Inflammatory macrophage (primary cell): ENCODE measurements at regions not wholly inside any gene's neighbourhood (a gene's known extent, or its start where the extent isn't known, plus 50 kb on each side); places are given as distances from the start of the nearest gene placed in this dataset.
"Not testable (repeated sequence)": the region's sequence is repeated elsewhere in the genome, so short reads cannot be mapped to it uniquely, and the experiment has no call there.

Source experiments
- DNase-seq, 2 donors: peaks; one replicate each; pipeline ENCODE4 v3.0.0-alpha.2; 2020 to 2022

DNA sequence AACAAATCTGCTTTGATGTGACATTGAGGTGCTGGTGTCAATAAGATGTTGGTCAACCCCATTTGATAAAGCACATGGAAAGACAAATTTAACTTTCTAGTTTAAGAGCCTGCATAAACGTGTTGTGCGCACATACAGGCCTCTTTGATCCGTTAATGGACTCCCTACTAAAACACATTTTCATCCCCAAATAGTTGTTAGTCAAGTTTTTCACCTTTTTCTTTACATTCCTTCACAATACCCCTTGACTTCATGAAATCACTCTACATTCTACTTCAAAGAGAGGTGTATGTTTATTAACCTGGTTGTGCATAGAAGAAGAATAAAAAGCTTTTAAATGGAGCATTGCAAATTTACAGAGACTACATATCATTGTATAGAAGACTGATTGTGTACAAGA, 180.3 kb downstream of the HDGFL1 start:
- DNase-seq: no peak

DNA sequence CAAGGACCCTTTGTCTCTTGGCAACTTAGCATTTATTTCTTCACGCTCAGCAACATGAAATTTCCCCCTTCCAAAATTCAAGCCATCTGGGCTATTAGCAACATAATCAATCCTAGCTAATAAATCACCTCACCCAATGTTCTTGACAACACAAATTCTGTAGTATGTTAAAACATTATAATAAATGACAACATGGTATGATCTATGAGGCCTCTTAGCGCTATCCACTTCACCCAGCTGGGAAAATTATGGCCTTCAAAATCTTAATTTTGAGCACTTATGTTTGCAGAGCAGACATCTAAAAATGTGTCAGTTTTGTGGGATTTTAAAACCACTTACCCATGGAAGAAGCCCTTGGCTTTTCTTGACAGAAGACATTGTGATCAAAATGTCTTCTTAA, 181.9 kb downstream of the HDGFL1 start:
- DNase-seq: no peak

DNA sequence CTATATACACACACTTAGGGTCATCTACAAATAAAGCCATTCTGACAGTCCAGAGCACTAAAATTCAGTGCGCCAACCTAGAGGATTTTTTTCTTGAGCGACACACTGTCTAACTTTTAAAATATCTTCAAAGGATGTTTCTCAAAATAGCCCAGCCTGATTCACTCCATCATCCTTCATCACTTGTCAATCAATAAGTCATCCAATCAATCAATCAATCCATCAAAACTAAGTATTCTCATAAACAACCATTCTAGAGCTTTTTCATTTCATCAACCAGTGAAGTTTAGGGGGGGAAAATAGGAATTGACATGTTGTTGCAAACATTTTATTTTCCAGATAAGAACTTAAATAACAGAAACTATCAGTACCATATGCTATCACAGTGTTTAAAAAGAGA, 183.2 kb downstream of the HDGFL1 start:
- no peak for DNase-seq

DNA sequence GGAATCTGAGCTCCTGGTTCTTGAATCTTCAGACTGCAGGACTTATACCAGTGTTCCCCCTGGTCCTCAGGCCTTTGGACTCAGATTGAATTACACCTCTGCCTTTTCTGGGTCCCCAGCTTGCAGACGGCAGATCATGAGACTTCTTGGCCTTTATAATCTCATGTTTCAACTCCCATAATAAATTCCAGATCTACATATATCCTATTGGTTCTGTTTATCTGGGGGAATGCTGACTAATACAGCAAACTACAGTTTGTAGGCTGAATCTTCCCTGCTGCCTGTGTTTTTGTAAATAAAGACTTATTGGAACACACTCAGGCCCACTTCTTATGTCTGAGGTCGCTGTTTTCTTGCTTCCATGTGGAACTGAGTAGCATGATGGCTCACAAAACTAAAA, 184.7 kb downstream of the HDGFL1 start:
- DNase-seq: no peak

DNA sequence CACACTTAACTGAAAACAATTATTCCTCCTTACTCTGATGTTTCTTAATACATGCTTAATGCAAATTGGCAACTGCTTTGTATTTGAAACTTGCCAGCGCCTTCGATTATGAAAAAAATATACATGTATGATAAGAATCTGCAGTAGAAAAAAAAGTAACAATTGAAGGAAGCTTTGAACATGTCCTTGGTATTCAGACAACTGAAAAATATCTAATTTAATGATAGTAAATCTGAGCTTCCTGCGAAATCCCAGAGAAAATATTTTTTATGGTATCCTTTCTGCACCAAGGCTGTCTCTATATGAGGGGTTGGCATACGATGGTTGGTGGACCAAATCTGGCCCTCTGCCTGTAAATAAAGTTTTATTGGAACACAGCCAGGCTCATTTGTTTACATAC, 186.2 kb downstream of the HDGFL1 start:
- no peak for DNase-seq

DNA sequence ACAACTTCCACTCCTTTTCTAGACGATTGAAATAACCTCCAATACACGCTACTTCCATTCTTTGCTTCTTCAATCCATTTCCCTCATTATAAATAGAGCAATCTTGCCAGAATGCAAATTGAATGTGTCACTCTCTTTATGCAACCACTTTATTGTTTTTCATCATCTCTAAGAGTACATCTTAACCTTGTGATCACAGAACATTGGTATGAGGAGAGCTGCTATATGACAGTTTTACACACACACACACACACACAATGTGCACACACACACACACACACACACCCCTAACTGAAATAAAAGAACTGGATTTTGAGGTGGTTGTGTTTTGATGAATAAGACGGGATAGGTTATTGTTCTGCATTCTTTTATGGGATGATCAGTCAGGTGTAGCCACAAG, 187.0 kb downstream of the HDGFL1 start:
- DNase-seq: no peak

DNA sequence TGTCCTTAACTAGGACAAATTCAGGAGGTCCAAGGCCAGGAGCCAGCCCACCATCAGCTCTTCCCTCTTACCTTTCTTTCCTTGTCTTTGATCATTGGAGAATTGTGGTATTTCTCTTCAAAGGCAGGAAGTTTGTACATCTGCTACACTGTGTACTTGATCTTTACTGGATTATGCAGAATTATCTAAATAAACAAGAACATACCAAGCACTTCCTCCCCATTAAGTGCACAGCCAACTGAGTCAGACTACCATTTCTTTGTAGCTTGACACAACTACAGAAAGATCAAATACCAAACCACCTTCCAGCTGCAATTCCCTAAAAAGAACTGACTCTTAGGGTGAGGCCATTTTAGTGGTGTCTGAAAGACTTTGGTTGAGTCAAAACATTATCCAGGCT, 195.1 kb downstream of the HDGFL1 start:
- DNase-seq: no peak

DNA sequence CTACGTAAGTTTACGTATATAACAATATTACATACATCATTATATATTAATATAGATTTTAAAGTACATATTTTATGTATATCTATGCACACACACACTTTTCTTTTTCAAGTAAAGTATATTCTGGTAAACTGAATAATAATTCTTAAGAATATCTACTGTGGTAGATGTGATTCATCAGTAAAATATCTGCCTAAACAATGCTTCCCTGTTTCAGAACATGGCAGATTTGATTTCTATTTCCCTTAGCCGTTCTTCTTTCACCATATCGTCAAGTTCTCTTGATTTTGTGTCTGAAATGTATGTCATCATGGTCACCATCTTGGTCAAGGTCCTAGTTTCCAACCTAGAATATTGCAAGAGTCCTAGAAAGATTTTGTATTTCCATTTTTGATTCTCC, 195.6 kb downstream of the HDGFL1 start:
- DNase-seq: no peak

DNA sequence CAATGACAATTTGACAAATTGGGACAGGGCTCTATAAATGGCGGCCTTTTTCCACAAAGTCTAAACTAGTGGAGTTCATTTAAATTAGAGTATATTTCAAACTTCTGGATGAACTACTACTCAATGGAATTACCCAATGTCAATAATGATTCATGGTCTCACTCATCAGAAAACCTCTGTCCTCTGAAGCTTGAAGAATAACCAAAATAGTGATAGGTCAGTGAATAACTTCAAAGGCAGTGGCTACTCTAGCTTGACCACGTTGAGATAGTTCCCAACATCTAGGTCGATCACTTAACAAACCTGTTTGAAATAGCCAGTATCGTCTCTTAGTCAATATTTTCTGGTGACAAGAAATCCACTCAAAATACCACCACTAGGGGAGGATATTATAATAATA, 197.6 kb downstream of the HDGFL1 start:
- no peak for DNase-seq

DNA sequence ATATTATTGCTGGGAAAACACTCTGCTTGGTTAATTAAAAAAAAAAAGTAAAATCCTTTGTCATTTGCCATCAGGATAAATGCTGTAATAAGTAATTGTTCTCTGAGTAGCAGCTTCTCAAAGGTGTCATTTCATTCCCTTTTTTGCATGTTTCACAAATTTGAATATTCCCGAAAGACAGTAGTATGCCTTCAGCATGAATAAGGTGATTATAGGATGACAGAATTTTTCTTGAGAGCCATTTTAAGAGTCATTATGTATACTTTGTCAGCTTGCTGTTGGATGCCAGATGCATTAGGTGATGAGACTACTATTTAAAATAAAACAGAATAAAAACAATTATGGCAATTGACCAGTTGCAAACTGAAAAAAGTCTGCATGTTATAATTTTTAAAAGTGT, 200.7 kb downstream of the HDGFL1 start:
- no peak for DNase-seq

DNA sequence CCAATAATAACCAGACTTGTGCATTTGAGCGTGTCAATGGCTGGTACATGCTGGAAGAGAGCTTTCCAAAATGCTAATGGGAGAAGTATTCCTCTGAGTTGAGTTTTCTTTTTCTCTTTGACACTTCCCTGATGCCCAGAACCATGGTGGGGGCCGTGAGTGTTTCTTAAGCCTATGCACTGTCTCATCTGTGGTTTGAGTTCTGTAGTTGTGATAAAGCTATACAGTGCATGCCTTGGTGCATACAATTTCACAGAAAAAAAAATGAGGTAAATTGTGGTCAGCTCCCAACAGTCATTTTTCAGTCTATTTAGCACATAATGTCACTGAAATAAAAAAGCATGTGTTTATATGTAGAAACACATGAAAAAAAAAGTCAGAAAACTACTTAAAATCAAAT, 204.8 kb downstream of the HDGFL1 start:
- no peak for DNase-seq

DNA sequence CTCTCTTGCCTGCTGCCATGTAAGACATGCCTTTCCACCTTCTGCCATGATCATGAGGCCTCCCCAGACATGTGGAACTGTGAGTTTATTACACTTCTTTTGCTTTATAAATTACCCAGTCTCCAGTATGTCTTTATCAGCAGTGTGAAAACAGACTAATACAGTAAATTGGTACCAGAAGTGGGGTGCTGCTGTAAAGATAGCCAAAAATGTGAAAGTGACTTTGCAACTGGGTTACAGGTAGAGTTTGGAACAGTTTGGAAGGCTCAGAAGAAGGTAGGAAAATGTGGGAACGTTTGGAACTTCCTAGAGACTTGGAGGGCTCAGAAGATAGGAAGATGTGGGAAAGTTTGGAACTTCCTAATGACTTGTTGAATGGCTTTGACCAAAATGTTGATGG, 209.1 kb downstream of the HDGFL1 start:
- not testable (repeated sequence) for DNase-seq

DNA sequence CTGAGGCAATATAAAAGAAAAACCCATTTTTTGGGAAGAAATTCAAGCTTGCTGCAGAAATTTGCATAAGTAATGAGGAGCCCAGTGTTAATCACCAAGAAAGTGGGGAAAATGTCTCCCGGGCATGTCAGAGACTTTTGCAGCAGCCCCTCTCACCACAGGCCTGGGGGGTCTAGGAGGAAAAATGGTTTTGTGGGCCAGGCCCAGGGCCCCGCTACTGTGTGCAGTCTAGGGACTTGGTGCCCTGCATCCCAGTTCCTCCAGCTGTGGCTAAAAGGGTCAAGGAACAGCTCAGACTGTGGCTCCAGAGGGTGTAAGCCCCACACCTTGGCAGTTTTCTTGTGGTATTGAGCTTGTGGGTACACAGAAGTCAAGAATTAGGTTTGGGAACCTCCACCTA, 209.7 kb downstream of the HDGFL1 start:
- no peak for DNase-seq

DNA sequence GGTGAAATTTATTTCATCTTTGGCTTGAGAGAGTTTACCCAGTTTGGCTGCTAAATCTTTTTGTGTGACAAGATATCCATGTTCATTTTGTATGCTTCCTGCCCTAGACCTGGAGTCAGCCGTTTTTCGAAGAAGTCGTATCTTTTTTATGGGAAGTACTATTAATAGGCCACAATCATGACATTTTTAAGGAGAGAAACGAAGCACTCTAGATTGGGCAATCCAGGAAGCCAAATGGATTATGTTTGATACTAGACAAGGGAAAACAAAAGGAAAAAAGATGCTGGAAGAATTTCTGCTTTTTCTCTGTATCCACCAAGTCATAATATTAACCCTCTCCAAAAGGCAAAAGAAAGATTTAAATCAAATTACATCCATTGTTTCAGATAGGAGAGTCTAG, 214.6 kb downstream of the HDGFL1 start:
- no peak for DNase-seq

DNA sequence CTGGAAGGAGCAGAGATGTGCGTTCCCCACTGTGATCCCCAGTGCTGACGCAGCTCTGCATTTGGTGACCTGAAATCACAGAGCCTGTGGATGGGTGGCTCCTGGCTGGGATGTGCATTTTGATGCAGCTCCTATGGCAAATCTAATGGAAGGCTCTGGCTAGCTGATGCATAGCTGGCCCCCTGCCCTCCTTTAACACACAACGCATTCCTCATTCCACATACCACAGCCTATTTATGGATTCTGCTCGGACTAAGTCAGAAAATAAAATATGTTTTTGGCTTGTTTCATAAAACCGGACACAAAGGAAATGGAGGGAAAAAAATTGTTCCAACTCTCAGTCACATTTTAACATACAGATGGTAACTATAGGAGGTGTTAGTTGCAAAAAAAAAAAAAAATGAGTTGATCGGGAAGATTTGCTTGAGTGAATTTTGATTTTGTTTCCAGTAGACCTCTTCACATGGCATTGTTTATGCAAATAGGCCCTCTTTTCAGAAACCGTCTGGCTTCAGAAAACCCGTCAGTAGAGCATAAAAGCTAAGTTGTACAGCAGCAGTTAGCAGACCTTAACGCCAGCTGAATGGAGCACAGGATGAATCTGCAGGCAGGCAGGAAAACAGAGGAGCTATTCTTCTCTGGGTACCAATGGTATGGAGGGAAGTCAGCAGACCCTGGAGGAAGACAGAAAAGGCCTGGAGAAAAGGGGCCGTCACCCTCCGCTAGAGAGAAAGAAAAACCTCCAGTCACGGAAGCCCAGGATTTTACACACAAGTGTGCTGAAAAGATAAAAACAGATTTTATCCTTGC, 215.4 kb downstream of the HDGFL1 start:
- no peak for DNase-seq

DNA sequence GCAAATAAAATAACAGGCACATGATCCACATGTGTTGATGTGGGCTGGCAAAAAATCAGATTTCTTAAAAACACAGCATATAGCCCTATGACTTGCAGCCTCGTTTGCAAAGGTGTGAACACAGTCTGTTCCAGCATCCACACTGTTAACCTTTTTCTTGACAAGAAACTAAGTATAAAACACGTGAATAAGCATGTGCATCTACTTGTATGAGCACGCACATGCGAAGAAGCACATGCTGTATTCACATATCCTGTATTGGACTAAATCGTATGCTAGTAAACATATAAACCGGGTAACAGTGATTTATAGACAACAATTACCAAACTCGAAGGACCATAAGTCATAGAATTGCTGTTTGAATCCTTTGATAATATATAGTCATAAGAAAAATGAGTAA, 218.7 kb downstream of the HDGFL1 start:
- DNase-seq: no peak

DNA sequence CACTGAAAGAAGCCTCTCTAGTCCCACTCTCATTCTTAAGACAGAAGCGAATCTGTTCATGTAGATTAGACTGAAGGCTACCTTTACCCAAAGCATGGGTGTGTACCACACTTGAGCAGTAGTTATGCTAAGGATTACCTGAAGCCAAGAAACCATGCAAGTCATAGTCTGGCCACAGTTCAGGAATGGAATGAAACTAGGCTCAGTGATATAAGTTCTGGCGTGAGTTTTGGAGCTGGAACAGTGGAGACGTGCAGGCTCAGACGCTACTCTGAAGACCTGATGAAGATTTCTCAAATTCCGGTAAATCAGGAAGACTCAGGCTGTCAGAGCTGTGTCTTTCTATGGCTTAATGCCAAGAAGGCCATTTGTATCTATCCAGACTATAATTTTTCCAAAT, 219.9 kb downstream of the HDGFL1 start:
- DNase-seq: no peak

DNA sequence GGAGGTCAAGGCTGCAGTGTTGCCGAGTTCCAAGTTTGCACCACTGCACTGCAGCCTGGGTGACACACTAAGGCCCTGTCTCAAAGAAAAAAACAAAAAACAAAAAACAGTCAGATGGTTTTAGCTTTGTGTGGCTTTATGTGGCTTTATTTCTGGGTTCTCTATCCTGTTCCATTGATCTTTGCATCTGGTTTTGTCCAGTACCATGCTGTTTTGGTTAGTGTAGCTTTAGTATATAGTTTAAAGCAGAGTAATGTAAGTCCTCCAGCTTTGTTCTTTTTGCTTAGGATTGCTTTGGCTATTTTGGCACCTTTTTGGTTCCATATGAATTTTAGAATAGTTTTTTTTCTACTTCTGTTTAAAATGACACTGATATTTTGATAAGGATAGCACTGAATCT, 225.5 kb downstream of the HDGFL1 start:
- no peak for DNase-seq

DNA sequence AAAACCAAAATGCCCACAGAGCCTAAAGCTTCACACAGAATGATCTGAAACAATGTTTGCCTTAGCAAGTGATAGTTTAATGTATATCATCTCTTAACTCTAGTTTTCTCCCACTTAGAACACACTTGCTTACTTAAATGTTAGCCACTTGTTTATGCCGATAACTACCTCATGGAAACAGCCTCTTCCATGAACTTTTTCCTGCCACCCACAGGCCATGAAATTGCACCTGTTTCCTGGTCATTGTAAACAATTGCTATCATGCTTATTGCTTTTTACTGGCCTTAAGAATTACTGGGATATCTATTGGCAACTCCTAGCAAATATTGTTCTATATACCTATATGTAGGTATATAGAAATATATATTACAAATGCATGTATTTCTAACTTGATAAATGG, 231.1 kb downstream of the HDGFL1 start:
- DNase-seq: no peak

DNA sequence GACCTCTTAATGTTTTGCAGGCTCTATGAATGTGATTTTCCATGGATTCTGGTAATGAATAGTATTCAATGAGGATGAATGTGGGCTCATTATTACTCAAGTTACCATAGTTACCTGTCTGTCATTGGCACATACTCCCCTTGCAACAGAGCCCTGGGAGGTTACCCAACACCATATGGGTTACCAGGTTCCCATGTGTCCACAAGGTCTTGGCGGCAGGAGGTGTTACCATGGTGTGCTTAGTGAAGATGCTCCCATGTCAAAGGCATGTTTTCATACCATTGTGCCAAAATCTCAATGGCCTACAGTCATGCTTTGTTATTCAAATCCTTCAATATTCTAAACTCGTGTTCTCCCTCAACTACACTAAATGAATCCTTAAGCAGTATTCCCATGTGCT, 232.5 kb downstream of the HDGFL1 start:
- no peak for DNase-seq

DNA sequence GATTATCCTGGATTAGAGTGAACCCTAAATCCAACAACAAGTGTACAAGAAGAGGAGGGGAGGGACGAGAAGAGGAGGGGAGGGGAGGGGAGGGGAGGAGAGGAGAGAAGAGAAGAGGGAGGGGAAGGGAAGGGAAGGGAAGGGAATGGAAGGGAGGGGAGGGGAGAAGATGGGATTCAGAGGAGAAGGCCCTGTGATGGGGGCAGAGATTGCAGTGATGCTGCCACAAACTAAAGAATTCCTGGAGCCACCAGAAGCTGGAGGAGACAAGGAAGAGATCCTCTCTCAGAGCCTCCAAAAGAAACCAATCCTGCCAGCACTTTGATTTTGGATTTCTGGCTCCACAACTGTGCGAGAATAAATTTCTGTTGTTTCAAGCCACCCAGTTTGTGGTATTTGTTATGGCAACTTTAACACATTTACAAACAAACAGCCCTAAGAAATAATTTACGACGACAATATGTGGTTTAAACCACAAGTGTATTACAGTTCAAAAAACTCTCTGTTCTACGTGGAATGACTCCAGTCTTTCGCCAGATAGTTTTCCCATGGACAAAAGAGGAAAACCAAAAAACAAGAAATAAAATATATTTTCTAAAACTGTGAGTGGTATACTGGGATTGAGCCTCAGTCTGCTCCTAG, 235.4 kb downstream of the HDGFL1 start:
- DNase-seq: no peak

DNA sequence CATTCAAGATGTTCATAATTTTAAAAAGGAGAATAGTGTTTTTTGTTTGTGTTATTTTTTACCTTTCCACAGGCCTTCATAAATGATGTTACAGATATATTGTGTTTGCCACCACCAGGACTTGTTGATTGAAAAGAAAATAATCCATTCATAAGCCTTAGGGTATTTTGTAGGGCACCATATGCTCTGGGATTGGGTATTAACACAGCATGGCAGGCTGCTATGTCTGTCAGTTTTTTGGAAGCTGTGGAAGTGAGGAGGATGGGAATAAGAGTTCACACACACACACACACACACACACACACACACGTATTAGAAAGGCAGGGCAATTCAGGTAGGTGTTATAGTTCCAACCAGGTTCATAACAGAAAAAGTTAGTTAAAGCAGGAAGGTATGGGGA, 237.9 kb downstream of the HDGFL1 start:
- no peak for DNase-seq

DNA sequence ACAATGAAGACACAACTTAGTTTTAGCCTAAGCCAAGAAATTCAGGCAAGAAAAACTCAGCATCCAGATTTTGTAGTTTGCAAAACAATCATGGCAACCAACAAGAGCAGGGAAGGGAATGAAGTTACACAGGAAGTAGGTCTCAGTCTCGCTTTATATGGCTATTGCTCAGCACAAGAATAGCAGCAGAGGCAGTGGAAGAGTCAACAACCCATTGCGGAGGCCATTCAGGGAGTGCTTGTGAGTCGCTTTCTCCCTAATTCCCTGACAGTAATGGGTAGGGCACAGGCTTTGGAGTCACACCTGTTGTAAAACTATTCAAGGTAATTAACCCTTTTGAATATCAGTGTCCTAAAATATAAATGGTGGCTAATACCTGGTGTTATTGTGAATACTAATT, 238.5 kb downstream of the HDGFL1 start:
- no peak for DNase-seq

DNA sequence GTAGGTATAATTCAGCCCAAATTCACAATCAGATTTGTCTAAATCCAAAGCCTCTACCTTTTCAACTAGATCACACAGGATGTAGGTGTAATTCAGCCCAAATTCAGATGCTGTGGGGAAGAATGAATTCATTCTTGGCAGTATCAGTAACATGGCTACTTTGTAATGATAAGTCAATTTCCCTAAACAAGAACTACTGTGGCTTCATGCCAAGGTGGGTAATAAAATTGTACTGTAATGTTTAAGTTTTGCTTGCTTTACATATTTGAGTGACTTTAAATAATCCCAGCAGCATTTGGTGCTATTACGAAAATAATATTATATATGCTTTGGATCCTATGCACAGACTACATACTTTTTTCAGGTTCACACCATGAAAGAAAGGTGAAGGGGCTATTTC, 239.1 kb downstream of the HDGFL1 start:
- no peak for DNase-seq

DNA sequence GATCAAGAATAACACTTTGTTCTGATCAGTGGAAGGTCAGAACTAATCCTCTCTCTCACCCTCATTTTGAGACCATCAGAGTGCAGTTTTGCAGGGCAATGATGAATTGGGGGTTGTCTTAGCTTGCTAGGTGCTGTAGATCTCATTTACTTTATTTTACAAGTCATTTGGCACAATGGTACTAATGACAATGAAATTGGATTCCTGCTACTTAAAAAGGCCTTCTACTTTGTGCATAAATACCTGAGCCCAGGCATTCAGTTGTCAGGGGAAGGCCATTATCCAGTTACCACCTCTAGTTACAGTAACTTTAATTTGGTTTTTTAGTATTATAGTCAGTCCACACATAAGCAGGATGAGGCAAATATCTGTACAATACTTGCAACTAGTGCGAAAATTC, 240.0 kb downstream of the HDGFL1 start:
- DNase-seq: no peak
